ENCODE measurements at regions not wholly inside any gene's neighbourhood (a gene's known extent, or its start where the extent isn't known, plus 50 kb on each side); places are given as distances from the start of the nearest gene placed in this dataset.

DNA sequence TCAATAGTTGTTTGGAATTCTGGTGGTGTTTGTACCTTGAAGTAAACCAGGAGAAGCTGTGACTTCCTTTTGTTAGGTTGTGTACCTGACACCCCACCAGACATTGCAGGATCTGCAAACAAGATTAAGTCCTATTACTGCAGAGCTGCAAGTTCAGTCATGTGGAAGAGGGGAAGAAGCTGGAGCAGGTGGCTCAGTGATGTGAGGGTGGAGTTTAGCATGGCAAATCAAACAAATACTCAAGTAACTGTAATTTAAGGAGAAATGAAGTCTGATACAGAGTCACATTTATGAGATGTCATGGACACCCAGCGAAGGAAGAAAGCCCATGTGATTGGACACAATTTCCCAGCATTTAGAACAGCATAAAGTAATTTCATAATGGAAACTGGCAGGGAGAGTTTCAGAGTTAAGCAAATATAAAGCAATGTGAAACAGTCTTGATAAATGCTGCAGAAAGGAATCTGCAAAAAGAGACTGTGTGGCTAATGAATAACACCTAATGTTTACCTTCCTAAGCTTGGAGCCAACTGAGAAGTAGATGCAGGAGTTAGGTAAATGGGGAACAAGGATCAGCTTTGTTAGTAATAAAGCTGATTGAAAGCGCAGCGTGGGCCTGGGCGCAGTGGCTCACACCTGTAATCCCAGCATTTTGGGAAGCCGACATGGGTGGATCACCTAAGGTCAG lies 249.1 kb downstream of the GBA3 start:
- no peak for TF ChIP-seq MXI1 (IDR thresholded peaks at IDR 0.05; ENCODE audit: borderline replicate concordance, low read depth, low read length)
- TF ChIP-seq ZNF792 (CRISPR knock-in tag; IDR thresholded peaks at IDR 0.05) = no peak
- TF ChIP-seq ZNF879 (CRISPR knock-in tag; IDR thresholded peaks at IDR 0.05) = no peak
- TF ChIP-seq RXRA (CRISPR knock-in tag; IDR thresholded peaks at IDR 0.05) = no peak
- no peak for TF ChIP-seq NCOR1 (IDR thresholded peaks at IDR 0.05; ENCODE audit: borderline replicate concordance, low read length)
- no peak for TF ChIP-seq SYNCRIP (IDR thresholded peaks at IDR 0.05; ENCODE audit: insufficient read depth, low read depth, low read length)
- TF ChIP-seq KMT2A (CRISPR knock-in tag; IDR thresholded peaks at IDR 0.05) = no peak
- TF ChIP-seq, protein P1, sequence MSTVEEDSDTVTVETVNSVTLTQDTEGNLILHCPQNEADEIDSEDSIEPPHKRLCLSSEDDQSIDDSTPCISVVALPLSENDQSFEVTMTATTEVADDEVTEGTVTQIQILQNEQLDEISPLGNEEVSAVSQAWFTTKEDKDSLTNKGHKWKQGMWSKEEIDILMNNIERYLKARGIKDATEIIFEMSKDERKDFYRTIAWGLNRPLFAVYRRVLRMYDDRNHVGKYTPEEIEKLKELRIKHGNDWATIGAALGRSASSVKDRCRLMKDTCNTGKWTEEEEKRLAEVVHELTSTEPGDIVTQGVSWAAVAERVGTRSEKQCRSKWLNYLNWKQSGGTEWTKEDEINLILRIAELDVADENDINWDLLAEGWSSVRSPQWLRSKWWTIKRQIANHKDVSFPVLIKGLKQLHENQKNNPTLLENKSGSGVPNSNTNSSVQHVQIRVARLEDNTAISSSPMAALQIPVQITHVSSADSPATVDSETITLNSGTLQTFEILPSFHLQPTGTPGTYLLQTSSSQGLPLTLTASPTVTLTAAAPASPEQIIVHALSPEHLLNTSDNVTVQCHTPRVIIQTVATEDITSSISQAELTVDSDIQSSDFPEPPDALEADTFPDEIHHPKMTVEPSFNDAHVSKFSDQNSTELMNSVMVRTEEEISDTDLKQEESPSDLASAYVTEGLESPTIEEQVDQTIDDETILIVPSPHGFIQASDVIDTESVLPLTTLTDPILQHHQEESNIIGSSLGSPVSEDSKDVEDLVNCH (CRISPR knock-in tag; IDR thresholded peaks at IDR 0.05) = no peak
- TF ChIP-seq, protein P2, sequence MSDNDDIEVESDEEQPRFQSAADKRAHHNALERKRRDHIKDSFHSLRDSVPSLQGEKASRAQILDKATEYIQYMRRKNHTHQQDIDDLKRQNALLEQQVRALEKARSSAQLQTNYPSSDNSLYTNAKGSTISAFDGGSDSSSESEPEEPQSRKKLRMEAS (IDR thresholded peaks at IDR 0.05) = no peak
- no peak for TF ChIP-seq HES4 (CRISPR knock-in tag; IDR thresholded peaks at IDR 0.05; ENCODE audit: borderline replicate concordance)
- no peak for TF ChIP-seq ZNF12 (CRISPR knock-in tag; IDR thresholded peaks at IDR 0.05)
- TF ChIP-seq, protein P3, sequence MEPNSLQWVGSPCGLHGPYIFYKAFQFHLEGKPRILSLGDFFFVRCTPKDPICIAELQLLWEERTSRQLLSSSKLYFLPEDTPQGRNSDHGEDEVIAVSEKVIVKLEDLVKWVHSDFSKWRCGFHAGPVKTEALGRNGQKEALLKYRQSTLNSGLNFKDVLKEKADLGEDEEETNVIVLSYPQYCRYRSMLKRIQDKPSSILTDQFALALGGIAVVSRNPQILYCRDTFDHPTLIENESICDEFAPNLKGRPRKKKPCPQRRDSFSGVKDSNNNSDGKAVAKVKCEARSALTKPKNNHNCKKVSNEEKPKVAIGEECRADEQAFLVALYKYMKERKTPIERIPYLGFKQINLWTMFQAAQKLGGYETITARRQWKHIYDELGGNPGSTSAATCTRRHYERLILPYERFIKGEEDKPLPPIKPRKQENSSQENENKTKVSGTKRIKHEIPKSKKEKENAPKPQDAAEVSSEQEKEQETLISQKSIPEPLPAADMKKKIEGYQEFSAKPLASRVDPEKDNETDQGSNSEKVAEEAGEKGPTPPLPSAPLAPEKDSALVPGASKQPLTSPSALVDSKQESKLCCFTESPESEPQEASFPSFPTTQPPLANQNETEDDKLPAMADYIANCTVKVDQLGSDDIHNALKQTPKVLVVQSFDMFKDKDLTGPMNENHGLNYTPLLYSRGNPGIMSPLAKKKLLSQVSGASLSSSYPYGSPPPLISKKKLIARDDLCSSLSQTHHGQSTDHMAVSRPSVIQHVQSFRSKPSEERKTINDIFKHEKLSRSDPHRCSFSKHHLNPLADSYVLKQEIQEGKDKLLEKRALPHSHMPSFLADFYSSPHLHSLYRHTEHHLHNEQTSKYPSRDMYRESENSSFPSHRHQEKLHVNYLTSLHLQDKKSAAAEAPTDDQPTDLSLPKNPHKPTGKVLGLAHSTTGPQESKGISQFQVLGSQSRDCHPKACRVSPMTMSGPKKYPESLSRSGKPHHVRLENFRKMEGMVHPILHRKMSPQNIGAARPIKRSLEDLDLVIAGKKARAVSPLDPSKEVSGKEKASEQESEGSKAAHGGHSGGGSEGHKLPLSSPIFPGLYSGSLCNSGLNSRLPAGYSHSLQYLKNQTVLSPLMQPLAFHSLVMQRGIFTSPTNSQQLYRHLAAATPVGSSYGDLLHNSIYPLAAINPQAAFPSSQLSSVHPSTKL (CRISPR knock-in tag; IDR thresholded peaks at IDR 0.05) = no peak
- TF ChIP-seq, protein P4, sequence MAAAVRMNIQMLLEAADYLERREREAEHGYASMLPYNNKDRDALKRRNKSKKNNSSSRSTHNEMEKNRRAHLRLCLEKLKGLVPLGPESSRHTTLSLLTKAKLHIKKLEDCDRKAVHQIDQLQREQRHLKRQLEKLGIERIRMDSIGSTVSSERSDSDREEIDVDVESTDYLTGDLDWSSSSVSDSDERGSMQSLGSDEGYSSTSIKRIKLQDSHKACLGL (CRISPR knock-in tag; IDR thresholded peaks at IDR 0.05) = no peak
- no peak for TF ChIP-seq ZFX (CRISPR knock-in tag; IDR thresholded peaks at IDR 0.05; ENCODE audit: low read depth)

All from HepG2 (cell line).